DND-41 (cell line): ENCODE measurements at regions not wholly inside any gene's neighbourhood (a gene's known extent, or its start where the extent isn't known, plus 50 kb on each side); places are given as distances from the start of the nearest gene placed in this dataset.

ENCODE experiments used
- ATAC-seq: fragments of 200-7000 bp; cut with Tn5 transposase; 3 replicates; pipeline ENCODE4 v1.9.1; 2021; ENCODE audit warnings: low read depth; ENCODE audit not compliant: insufficient read depth
- DNase-seq: peaks from one replicate; pipeline ENCODE4 v3.0.0-alpha.2; 2020
- H2AFZ ChIP-seq: 2 replicates; pipeline ENCODE4 v1.6.0; 2012; ENCODE audit warnings: low read depth, low read length
- H3K27ac ChIP-seq: 2 replicates; pipeline ENCODE4 v1.5.1; 2012; ENCODE audit warnings: low read length, inconsistent platforms
- H3K27me3 ChIP-seq: fragments of 200-600 bp; sonication (generic); 2 replicates; pipeline ENCODE4 v1.6.0; 2012; ENCODE audit warnings: low read length, mild to moderate bottlenecking, inconsistent platforms; ENCODE audit not compliant: insufficient read depth, poor library complexity
- H3K36me3 ChIP-seq: 2 replicates; pipeline ENCODE4 v1.5.1; 2012; ENCODE audit warnings: low read length, inconsistent platforms; ENCODE audit not compliant: insufficient read depth
- H3K4me1 ChIP-seq: 2 replicates; pipeline ENCODE4 v1.5.1; 2012; ENCODE audit warnings: mild to moderate bottlenecking, low read length; ENCODE audit not compliant: insufficient read depth
- H3K4me2 ChIP-seq: 2 replicates; pipeline ENCODE4 v1.6.0; 2012; ENCODE audit warnings: mild to moderate bottlenecking, moderate library complexity, low read length, inconsistent platforms; ENCODE audit not compliant: insufficient read depth
- H3K4me3 ChIP-seq, 2 experiments: fragments of 200-600 bp in 1 of 2; shearing (Covaris generic) in 1 of 2; 2 replicates each; pipeline ENCODE4 v1.5.1; 2012 to 2016; ENCODE audit warnings: inconsistent platforms in 2 of 2, low read length in 2 of 2, mild to moderate bottlenecking in 2 of 2, low read depth in 1 of 2, moderate library complexity in 1 of 2
- H3K79me2 ChIP-seq: 2 replicates; pipeline ENCODE4 v1.6.0; 2012; ENCODE audit warnings: low read length, inconsistent platforms; ENCODE audit not compliant: insufficient read depth
- H3K9ac ChIP-seq: 2 replicates; pipeline ENCODE4 v1.6.0; 2012; ENCODE audit warnings: low read depth, mild to moderate bottlenecking, inconsistent platforms, low read length, moderate library complexity
- H3K9me3 ChIP-seq: 2 replicates; pipeline ENCODE4 v1.5.1; 2012; ENCODE audit warnings: low read length, moderate library complexity, mild to moderate bottlenecking, inconsistent platforms; ENCODE audit not compliant: insufficient read depth, severe bottlenecking
- H4K20me1 ChIP-seq: 2 replicates; pipeline ENCODE4 v1.6.0; 2012; ENCODE audit warnings: low read length; ENCODE audit not compliant: insufficient read depth
- EZH2 ChIP-seq: IDR thresholded peaks from 3 replicates; pipeline ENCODE4 v1.6.1; 2012; ENCODE audit warnings: borderline replicate concordance, low read depth, mild to moderate bottlenecking, moderate library complexity, low read length, inconsistent platforms; ENCODE audit not compliant: severe bottlenecking
- TF ChIP-seq, protein P1 (sequence below): IDR thresholded peaks from 2 replicates; pipeline ENCODE4 v1.5.1; 2012; ENCODE audit warnings: borderline replicate concordance, low read length, moderate library complexity, mild to moderate bottlenecking; ENCODE audit not compliant: poor library complexity, severe bottlenecking; ENCODE audit errors: extremely low read depth

DNA sequence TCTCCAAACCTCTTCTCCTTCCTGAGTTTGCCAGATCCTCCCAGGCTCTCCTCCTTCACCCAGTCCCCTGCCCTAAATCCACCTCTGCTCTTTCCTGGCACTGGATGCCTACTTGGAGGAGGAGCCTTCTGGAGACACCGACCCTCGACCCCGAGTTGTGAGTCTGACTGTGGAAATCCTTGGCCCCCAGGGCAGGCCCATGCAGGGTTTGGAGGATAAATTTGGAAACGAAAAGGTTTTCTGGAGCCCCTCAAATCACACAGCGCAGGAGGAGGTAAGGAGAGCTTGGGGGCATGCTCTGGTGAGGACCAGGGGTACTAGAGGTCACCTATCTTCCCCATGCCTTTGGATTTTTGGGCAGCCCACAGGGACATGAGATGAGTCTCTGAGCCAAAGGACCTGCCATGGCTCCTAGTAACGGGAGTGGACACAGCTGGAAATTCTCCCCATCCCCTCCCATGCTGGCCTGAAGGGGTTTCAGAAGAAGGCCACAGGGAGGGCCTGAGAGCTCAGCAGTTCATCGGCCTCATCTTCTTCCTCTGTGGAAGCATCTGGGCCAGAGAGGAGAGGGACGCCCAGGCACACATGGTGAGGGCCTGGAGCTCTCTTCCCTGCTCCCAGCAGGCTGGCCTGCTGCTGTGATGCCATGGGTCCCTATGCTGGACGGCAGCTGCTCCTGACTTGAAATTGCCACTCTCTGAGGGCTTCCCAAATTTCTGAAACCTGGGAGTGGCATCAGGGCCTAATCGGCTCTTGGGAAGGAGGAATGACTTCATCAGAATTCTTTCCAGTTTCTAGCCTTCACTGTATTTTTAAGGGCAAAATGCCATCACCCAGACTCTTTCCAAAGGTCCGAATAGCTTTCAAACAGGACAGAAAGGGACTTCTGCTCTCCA is 68.6 kb upstream of the ITGA11 start:
- Histone ChIP-seq H3K4me3 (no peak overlapping the region), H4K20me1 (no peaks in the 10 kb centered on the region), H3K9ac (no peak overlapping the region), H3K4me2 (no peak overlapping the region), H3K9me3 (no peaks in the 10 kb centered on the region), H3K27ac (no peak overlapping the region), H2AFZ (no peak overlapping the region), H3K27me3 (no peaks in the 10 kb centered on the region), H3K4me1 (peaks cover 13% of the 10 kb centered on the region), H3K79me2 (no peaks in the 10 kb centered on the region), H3K36me3 (no peaks in the 10 kb centered on the region)
- TF ChIP-seq EZH2, result no peak
- TF ChIP-seq, protein P1, sequence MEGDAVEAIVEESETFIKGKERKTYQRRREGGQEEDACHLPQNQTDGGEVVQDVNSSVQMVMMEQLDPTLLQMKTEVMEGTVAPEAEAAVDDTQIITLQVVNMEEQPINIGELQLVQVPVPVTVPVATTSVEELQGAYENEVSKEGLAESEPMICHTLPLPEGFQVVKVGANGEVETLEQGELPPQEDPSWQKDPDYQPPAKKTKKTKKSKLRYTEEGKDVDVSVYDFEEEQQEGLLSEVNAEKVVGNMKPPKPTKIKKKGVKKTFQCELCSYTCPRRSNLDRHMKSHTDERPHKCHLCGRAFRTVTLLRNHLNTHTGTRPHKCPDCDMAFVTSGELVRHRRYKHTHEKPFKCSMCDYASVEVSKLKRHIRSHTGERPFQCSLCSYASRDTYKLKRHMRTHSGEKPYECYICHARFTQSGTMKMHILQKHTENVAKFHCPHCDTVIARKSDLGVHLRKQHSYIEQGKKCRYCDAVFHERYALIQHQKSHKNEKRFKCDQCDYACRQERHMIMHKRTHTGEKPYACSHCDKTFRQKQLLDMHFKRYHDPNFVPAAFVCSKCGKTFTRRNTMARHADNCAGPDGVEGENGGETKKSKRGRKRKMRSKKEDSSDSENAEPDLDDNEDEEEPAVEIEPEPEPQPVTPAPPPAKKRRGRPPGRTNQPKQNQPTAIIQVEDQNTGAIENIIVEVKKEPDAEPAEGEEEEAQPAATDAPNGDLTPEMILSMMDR, result no peak
- ATAC-seq, result no peak
- no peak for DNase-seq

GRCh38 chr15:68501259-68501591 is 69.3 kb upstream of the ITGA11 start:
- no peaks in the 10 kb centered on the region for H3K36me3 ChIP-seq
- no peak for DNase-seq
- TF ChIP-seq, protein P1, result no peak
- no peak for TF ChIP-seq EZH2
- peaks cover 2% of the 10 kb centered on the region for H3K27me3 ChIP-seq
- no peak for ATAC-seq
- no peaks in the 10 kb centered on the region for H3K79me2 ChIP-seq
- H3K4me3 ChIP-seq, result no peak overlapping the region
- no peak overlapping the region for H3K4me2 ChIP-seq
- H3K4me1 ChIP-seq, result peaks cover 13% of the 10 kb centered on the region
- H2AFZ ChIP-seq, result no peak overlapping the region
- H3K9me3 ChIP-seq, result no peaks in the 10 kb centered on the region
- no peaks in the 10 kb centered on the region for H4K20me1 ChIP-seq
- H3K9ac ChIP-seq, result no peak overlapping the region
- H3K27ac ChIP-seq, result no peak overlapping the region

DNA sequence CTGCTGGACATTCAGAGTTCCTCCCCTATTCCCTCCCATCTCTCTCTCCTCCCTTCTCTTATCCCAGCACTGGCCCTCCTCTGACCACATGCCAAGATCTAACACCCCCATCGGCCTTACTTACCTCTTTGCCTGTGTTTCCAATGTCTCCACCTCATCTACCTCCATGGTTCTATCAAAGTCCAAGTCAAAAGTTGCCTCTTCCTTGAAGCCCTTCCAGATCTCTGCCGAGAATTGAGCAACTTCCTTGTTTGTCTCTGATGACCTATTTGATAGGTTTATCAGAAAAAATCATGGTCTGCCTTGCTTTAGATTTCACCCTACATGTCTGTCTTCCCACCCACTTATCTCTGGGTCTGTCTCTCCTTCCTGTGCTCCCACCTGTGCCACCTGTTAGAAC is 69.7 kb upstream of the ITGA11 start:
- Histone ChIP-seq H3K4me1 (peaks cover 13% of the 10 kb centered on the region), H4K20me1 (no peaks in the 10 kb centered on the region), H3K79me2 (no peaks in the 10 kb centered on the region), H3K4me2 (no peak overlapping the region), H3K9ac (no peak overlapping the region), H2AFZ (no peak overlapping the region), H3K36me3 (no peaks in the 10 kb centered on the region), H3K9me3 (no peaks in the 10 kb centered on the region), H3K4me3 (no peak overlapping the region), H3K27me3 (peaks cover 2% of the 10 kb centered on the region), H3K27ac (no peak overlapping the region)
- ATAC-seq, result no peak
- no peak for DNase-seq
- no peak for TF ChIP-seq EZH2
- TF ChIP-seq, protein P1, result no peak
